ENCODE measurements at regions not wholly inside any gene's neighbourhood (a gene's known extent, or its start where the extent isn't known, plus 50 kb on each side); places are given as distances from the start of the nearest gene placed in this dataset.
A peak's percentile ranks its signal among the peaks of the same experiment; 100 is the strongest.

DNA sequence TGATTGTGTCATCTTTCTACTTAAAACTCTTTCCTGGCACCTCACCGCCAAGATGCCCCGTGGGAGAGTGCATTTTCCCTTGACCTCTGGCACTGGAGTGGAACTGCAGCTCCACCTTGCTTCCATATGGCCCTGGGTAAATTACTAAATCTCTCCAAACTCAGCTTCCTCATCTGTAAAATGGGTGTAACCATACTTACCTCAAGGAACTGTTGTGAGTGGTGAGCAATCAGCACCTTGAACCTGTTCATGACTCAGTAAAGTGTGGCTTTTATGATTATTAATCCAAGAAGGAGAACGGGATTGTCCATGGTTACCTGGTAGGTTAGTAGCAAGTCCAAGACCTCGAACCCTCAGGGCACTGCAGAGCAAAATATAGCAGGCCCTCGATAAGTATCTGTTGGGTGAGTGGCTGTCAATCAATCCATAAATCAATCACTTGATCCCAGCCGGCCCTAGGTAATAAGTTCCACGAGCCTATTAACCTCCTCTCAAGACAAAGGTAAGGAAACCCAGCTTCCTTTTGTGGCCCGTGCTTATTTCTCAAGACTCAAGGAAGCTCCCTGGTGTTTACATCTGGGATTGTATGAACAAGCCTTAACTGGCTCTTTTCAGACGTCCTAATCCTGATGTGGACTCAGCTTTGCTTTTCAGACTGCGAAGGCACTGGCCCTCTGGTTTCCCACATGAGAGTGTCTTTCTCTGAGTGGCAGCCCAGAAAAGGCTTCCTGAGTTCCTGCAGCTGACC, 114.0 kb upstream of the GJB5 start:
- Histone ChIP-seq H3F3A (replicated peaks; ENCODE audit: low read depth) (no peaks in the 10 kb centered on the region), H4K20me1 (replicated peaks; ENCODE audit: insufficient read depth) (no peaks in the 10 kb centered on the region), H3K4me2 (no peak overlapping the region), H3K36me3 (ENCODE audit: insufficient read depth) (no peaks in the 10 kb centered on the region), H3K79me2 (replicated peaks; ENCODE audit: insufficient read depth) (no peaks in the 10 kb centered on the region), H3K27me3 (ENCODE audit: insufficient read depth) (no peaks in the 10 kb centered on the region), H2AFZ (no peak overlapping the region), H3K27ac (ENCODE audit: low read depth) (no peak overlapping the region), H3K4me1 (ENCODE audit: insufficient read depth) (no peaks in the 10 kb centered on the region), H3K4me3 (no peak overlapping the region), H3K9me2 (ENCODE audit: insufficient read depth) (no peaks in the 10 kb centered on the region)
- Mint-ChIP-seq H3K9me3 (no peaks in the 10 kb centered on the region), H3K27ac (no peak overlapping the region), H3K36me3 (ENCODE audit: low read depth) (no peaks in the 10 kb centered on the region), H3K4me1 (peaks cover 9% of the 10 kb centered on the region; the same call in 2 of the 3 replicates), H3K4me3 (no peak overlapping the region), H3K27me3 (ENCODE audit: insufficient read depth, low read depth, poor library complexity) (no peaks in the 10 kb centered on the region)
- DNase-seq (ENCODE audit: low spot score) (peak; percentile 29), ATAC-seq (no peak)
- TF ChIP-seq, protein P1, sequence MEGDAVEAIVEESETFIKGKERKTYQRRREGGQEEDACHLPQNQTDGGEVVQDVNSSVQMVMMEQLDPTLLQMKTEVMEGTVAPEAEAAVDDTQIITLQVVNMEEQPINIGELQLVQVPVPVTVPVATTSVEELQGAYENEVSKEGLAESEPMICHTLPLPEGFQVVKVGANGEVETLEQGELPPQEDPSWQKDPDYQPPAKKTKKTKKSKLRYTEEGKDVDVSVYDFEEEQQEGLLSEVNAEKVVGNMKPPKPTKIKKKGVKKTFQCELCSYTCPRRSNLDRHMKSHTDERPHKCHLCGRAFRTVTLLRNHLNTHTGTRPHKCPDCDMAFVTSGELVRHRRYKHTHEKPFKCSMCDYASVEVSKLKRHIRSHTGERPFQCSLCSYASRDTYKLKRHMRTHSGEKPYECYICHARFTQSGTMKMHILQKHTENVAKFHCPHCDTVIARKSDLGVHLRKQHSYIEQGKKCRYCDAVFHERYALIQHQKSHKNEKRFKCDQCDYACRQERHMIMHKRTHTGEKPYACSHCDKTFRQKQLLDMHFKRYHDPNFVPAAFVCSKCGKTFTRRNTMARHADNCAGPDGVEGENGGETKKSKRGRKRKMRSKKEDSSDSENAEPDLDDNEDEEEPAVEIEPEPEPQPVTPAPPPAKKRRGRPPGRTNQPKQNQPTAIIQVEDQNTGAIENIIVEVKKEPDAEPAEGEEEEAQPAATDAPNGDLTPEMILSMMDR (conservative IDR thresholded peaks at IDR 0.05; ENCODE audit: low read depth in 2 of 2): no peak
- TF ChIP-seq, protein P2, sequence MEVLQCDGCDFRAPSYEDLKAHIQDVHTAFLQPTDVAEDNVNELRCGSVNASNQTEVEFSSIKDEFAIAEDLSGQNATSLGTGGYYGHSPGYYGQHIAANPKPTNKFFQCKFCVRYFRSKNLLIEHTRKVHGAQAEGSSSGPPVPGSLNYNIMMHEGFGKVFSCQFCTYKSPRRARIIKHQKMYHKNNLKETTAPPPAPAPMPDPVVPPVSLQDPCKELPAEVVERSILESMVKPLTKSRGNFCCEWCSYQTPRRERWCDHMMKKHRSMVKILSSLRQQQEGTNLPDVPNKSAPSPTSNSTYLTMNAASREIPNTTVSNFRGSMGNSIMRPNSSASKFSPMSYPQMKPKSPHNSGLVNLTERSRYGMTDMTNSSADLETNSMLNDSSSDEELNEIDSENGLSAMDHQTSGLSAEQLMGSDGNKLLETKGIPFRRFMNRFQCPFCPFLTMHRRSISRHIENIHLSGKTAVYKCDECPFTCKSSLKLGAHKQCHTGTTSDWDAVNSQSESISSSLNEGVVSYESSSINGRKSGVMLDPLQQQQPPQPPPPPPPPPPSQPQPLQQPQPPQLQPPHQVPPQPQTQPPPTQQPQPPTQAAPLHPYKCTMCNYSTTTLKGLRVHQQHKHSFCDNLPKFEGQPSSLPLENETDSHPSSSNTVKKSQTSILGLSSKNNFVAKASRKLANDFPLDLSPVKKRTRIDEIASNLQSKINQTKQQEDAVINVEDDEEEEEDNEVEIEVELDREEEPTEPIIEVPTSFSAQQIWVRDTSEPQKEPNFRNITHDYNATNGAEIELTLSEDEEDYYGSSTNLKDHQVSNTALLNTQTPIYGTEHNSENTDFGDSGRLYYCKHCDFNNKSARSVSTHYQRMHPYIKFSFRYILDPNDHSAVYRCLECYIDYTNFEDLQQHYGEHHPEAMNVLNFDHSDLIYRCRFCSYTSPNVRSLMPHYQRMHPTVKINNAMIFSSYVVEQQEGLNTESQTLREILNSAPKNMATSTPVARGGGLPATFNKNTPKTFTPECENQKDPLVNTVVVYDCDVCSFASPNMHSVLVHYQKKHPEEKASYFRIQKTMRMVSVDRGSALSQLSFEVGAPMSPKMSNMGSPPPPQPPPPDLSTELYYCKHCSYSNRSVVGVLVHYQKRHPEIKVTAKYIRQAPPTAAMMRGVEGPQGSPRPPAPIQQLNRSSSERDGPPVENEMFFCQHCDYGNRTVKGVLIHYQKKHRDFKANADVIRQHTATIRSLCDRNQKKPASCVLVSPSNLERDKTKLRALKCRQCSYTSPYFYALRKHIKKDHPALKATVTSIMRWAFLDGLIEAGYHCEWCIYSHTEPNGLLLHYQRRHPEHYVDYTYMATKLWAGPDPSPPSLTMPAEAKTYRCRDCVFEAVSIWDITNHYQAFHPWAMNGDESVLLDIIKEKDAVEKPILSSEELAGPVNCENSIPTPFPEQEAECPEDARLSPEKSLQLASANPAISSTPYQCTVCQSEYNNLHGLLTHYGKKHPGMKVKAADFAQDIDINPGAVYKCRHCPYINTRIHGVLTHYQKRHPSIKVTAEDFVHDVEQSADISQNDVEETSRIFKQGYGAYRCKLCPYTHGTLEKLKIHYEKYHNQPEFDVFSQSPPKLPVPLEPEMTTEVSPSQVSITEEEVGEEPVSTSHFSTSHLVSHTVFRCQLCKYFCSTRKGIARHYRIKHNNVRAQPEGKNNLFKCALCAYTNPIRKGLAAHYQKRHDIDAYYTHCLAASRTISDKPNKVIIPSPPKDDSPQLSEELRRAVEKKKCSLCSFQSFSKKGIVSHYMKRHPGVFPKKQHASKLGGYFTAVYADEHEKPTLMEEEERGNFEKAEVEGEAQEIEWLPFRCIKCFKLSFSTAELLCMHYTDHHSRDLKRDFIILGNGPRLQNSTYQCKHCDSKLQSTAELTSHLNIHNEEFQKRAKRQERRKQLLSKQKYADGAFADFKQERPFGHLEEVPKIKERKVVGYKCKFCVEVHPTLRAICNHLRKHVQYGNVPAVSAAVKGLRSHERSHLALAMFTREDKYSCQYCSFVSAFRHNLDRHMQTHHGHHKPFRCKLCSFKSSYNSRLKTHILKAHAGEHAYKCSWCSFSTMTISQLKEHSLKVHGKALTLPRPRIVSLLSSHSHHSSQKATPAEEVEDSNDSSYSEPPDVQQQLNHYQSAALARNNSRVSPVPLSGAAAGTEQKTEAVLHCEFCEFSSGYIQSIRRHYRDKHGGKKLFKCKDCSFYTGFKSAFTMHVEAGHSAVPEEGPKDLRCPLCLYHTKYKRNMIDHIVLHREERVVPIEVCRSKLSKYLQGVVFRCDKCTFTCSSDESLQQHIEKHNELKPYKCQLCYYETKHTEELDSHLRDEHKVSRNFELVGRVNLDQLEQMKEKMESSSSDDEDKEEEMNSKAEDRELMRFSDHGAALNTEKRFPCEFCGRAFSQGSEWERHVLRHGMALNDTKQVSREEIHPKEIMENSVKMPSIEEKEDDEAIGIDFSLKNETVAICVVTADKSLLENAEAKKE (CRISPR knock-in tag; IDR thresholded peaks at IDR 0.05): no peak
- TF ChIP-seq, protein P3, sequence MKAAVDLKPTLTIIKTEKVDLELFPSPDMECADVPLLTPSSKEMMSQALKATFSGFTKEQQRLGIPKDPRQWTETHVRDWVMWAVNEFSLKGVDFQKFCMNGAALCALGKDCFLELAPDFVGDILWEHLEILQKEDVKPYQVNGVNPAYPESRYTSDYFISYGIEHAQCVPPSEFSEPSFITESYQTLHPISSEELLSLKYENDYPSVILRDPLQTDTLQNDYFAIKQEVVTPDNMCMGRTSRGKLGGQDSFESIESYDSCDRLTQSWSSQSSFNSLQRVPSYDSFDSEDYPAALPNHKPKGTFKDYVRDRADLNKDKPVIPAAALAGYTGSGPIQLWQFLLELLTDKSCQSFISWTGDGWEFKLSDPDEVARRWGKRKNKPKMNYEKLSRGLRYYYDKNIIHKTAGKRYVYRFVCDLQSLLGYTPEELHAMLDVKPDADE (IDR thresholded peaks at IDR 0.05): no peak
- TF ChIP-seq, protein P4, sequence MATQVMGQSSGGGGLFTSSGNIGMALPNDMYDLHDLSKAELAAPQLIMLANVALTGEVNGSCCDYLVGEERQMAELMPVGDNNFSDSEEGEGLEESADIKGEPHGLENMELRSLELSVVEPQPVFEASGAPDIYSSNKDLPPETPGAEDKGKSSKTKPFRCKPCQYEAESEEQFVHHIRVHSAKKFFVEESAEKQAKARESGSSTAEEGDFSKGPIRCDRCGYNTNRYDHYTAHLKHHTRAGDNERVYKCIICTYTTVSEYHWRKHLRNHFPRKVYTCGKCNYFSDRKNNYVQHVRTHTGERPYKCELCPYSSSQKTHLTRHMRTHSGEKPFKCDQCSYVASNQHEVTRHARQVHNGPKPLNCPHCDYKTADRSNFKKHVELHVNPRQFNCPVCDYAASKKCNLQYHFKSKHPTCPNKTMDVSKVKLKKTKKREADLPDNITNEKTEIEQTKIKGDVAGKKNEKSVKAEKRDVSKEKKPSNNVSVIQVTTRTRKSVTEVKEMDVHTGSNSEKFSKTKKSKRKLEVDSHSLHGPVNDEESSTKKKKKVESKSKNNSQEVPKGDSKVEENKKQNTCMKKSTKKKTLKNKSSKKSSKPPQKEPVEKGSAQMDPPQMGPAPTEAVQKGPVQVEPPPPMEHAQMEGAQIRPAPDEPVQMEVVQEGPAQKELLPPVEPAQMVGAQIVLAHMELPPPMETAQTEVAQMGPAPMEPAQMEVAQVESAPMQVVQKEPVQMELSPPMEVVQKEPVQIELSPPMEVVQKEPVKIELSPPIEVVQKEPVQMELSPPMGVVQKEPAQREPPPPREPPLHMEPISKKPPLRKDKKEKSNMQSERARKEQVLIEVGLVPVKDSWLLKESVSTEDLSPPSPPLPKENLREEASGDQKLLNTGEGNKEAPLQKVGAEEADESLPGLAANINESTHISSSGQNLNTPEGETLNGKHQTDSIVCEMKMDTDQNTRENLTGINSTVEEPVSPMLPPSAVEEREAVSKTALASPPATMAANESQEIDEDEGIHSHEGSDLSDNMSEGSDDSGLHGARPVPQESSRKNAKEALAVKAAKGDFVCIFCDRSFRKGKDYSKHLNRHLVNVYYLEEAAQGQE (IDR thresholded peaks at IDR 0.05; ENCODE audit: unreplicated experiment): no peak
- no peak for TF ChIP-seq JUNB (IDR thresholded peaks at IDR 0.05; ENCODE audit: unreplicated experiment)
- no peak for TF ChIP-seq STAT1 (IDR thresholded peaks at IDR 0.05; ENCODE audit: unreplicated experiment)
- no peak for TF ChIP-seq NANOG (IDR thresholded peaks at IDR 0.05; ENCODE audit: borderline replicate concordance)
- TF ChIP-seq ZNF114 (CRISPR knock-in tag; IDR thresholded peaks at IDR 0.05): no peak
- no peak for TF ChIP-seq EZH2phosphoT487 (IDR thresholded peaks at IDR 0.05; ENCODE audit: unreplicated experiment)
- TF ChIP-seq ZNF331 (CRISPR knock-in tag; IDR thresholded peaks at IDR 0.05; ENCODE audit: low read depth): no peak
- TF ChIP-seq POLR2AphosphoS5 (IDR thresholded peaks at IDR 0.05; ENCODE audit: low read depth): no peak
- TF ChIP-seq CREB1 (CRISPR knock-in tag; IDR thresholded peaks at IDR 0.05; ENCODE audit: low read depth): no peak
- no peak for TF ChIP-seq EZH2 (IDR thresholded peaks at IDR 0.05; ENCODE audit: low read depth, unreplicated experiment)

Data from GM23338 (cell line).